Choroid plexus epithelial cell (primary cell): ENCODE measurements at regions not wholly inside any gene's neighbourhood (a gene's known extent, or its start where the extent isn't known, plus 50 kb on each side); places are given as distances from the start of the nearest gene placed in this dataset.

ENCODE experiments used
- DNase-seq: peaks from one replicate; pipeline ENCODE4 v3.0.0-alpha.2; 2010; ENCODE audit warnings: low read depth
- H3K4me3 ChIP-seq: 2 replicates; pipeline ENCODE4 v1.5.1; 2011; ENCODE audit warnings: low read depth, mild to moderate bottlenecking, control low read depth, low read length, moderate library complexity
- CTCF ChIP-seq: conservative IDR thresholded peaks from 2 replicates; pipeline ENCODE4 v1.5.1; 2011; ENCODE audit warnings: low read depth, mild to moderate bottlenecking, control low read depth, inconsistent platforms, low read length, moderate library complexity

DNA sequence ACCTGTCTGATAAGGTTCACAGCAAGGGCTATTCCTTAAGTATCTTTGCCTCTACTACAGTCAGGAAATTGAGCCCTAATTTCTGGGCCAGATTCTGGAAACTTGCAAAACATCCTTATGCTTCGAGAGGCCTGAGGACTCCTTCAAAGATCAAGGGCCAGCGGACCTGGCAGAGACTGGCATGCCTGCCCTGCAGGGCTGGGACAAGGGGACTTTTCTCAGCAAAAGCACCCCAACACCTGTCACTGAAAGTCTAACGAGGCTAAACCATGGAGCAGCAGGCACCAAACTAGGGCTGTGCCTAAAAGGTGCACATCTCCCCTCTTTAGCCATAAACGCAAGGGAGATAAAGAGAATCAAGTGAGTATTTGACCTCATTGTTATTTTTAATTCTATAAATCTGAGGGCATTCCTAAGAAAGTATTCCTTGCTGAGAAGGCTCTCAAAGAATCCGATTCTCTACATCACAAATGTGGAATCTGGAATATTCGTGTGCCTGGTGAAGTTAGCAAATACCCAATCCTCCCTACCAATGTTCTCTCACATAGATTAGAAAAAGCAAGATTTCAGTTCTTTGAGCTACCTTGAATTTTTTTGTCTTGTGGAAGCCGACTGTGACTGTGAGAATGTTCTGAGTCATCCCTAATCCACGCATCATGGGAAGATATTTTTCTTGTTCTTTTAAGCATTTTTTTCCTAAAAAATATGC lies 328.2 kb upstream of the NOVA1 start:
- DNase-seq = peak; percentile 16
- no peak overlapping the region for H3K4me3 ChIP-seq
- no peak for TF ChIP-seq CTCF

GRCh38 chr14:26926585-26926984 lies 328.8 kb upstream of the NOVA1 start:
- no peak for TF ChIP-seq CTCF
- H3K4me3 ChIP-seq = no peak overlapping the region
- no peak for DNase-seq

GRCh38 chr14:26928019-26928418 lies 330.2 kb upstream of the NOVA1 start:
- H3K4me3 ChIP-seq = no peak overlapping the region
- no peak for TF ChIP-seq CTCF

DNA sequence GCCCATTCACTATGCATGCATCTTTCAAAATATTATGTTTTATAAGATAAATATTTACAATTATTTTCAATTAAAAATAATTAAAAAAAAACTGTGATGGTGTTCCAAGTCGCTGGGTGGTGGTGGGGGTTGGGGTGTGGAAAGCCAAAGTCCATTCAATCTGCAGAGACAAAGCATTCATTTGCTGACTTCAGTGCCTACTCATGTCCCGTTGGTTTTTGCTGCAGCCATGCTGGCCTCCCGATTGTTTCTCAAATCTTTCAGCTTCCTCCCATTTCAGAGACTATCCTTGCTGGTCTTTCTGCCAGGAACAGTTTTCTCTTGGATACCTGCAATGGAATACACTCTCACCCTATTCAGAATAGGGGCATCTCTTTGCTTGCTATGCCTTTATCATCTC lies 331.5 kb upstream of the NOVA1 start:
- no peak for TF ChIP-seq CTCF
- DNase-seq = no peak
- no peak overlapping the region for H3K4me3 ChIP-seq

More at GRCh38 chr14:26928019-26928418, 330.2 kb upstream of the NOVA1 start:
- DNase-seq = no peak

GRCh38 chr14:26930576-26930975 lies 332.7 kb upstream of the NOVA1 start:
- TF ChIP-seq CTCF = no peak
- no peak overlapping the region for H3K4me3 ChIP-seq
- DNase-seq = no peak

GRCh38 chr14:26932606-26933005 lies 334.8 kb upstream of the NOVA1 start:
- no peak for TF ChIP-seq CTCF
- no peak for DNase-seq
- H3K4me3 ChIP-seq = no peak overlapping the region

DNA sequence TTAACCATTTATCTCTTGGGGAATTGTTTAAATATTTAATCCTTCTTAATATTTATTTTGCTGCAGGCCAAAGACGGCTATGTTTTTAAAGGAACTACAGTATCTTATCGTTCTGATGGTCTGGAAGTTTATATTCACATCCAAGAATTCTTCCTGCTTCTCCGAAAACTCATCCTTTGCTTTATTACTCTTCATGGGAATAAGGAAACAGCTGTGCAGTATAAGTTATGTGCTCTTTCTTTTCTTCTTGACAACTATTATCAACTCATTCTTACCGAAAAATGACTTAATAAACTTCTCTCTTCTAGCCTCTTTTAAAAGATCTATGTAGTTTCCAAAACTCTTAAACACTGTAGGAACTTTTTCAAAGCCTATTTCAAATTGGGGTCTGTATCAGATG lies 335.6 kb upstream of the NOVA1 start:
- DNase-seq = no peak
- no peak overlapping the region for H3K4me3 ChIP-seq
- no peak for TF ChIP-seq CTCF
